Thyroid gland (tissue), 4 donors: ENCODE measurements at regions not wholly inside any gene's neighbourhood (a gene's known extent, or its start where the extent isn't known, plus 50 kb on each side); places are given as distances from the start of the nearest gene placed in this dataset.

Source experiments
- POLR2A ChIP-seq, 2 donors: fragments of 450-650 bp; IDR thresholded peaks; one replicate each; pipeline ENCODE4 v1.6.1; 2017; ENCODE audit warnings: antibody characterized with exemption in 2 of 2, mild to moderate bottlenecking in 2 of 2, moderate library complexity in 1 of 2
- TF ChIP-seq, protein P1 (sequence below), 6 experiments: fragments of 200-600 bp in 3 of 6; fragments of 450-650 bp in 3 of 6; sonication (generic) in 3 of 6; IDR thresholded peaks; one replicate each; pipeline ENCODE4 v1.5.1; 2016 to 2019; ENCODE audit warnings: antibody characterized with exemption in 6 of 6, mild to moderate bottlenecking in 2 of 6, inconsistent platforms in 1 of 6, moderate library complexity in 1 of 6

DNA sequence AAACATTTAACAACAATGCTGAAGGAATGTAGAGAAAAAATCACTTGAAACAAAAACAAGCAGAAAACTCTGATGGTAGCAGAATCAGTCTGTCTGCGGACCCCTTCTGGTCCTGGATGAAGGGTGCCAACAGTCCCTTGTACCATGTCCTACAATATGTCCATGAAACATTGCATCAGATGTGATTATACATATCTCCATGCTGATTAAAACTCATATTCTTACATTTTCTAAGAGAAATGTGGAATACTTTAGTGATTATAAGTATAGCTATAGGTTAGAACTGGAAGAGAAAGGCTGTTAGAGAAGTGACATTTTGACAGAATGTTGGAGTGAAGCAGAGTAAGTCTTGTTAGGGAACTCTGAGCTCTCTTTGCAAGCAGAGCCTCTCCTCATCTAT lies 286.1 kb downstream of the SH3GL2 start:
- no peak for TF ChIP-seq POLR2A (IDR thresholded peaks at IDR 0.05)
- TF ChIP-seq, protein P1, sequence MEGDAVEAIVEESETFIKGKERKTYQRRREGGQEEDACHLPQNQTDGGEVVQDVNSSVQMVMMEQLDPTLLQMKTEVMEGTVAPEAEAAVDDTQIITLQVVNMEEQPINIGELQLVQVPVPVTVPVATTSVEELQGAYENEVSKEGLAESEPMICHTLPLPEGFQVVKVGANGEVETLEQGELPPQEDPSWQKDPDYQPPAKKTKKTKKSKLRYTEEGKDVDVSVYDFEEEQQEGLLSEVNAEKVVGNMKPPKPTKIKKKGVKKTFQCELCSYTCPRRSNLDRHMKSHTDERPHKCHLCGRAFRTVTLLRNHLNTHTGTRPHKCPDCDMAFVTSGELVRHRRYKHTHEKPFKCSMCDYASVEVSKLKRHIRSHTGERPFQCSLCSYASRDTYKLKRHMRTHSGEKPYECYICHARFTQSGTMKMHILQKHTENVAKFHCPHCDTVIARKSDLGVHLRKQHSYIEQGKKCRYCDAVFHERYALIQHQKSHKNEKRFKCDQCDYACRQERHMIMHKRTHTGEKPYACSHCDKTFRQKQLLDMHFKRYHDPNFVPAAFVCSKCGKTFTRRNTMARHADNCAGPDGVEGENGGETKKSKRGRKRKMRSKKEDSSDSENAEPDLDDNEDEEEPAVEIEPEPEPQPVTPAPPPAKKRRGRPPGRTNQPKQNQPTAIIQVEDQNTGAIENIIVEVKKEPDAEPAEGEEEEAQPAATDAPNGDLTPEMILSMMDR (IDR thresholded peaks at IDR 0.05) = no peak
